ENCODE measurements at regions not wholly inside any gene's neighbourhood (a gene's known extent, or its start where the extent isn't known, plus 50 kb on each side); places are given as distances from the start of the nearest gene placed in this dataset.

DNA sequence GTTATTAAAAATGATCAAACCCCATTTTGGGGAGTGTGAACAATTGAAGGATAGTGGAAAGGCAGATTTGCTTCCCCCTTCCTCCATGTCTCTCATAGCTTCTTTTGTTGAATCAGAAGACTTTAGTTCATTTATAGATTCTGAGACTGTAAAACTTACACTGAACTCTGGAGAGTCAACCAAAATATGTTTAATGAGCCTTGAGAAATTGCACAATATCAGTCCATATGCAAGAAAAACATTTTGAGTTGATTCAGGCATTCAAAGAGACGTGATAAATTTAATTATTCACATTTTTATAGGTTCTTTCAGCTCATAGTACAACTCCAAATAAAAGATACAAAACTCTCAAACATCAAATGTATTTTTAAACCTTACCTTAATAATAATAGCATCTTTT lies 354.4 kb upstream of the SPRED2 start:
- no peak for DNase-seq (ENCODE audit: low spot score)
- Histone ChIP-seq H3K27ac (no peak overlapping the region), H3K4me3 (no peak overlapping the region)
- TF ChIP-seq, protein P1, sequence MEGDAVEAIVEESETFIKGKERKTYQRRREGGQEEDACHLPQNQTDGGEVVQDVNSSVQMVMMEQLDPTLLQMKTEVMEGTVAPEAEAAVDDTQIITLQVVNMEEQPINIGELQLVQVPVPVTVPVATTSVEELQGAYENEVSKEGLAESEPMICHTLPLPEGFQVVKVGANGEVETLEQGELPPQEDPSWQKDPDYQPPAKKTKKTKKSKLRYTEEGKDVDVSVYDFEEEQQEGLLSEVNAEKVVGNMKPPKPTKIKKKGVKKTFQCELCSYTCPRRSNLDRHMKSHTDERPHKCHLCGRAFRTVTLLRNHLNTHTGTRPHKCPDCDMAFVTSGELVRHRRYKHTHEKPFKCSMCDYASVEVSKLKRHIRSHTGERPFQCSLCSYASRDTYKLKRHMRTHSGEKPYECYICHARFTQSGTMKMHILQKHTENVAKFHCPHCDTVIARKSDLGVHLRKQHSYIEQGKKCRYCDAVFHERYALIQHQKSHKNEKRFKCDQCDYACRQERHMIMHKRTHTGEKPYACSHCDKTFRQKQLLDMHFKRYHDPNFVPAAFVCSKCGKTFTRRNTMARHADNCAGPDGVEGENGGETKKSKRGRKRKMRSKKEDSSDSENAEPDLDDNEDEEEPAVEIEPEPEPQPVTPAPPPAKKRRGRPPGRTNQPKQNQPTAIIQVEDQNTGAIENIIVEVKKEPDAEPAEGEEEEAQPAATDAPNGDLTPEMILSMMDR (IDR thresholded peaks at IDR 0.05): no peak

DNA sequence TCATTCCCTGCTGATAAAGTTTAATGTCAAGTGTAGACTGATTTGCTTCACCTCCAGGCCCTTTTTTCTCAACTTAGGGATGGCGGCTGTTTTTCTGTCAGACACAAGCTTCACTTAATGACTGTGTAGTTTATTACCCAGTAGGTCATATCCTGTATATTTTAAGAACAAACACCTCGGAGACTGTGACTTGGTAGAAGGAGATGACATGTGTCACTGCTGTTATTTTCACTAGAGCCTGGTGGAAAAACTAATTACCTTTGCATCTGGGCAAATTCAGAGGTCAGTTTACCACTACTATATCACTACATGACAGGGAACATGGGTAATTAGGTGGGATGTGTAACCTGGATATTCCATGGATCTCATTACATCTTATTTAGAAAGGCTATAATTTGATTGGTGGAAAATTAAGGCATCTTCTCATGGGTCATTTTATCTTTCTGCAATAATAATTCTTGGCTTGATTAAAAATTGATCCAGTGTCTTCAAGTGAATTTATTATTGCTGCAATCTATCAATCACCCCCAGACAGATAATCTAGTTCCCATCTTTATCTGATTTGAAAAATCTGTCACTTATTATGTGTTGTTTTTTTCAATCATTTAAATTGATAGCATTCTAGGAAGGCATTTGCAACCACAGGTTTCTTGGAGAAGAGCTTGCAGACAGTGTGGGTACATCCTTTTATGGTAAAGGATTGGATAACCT lies 353.8 kb upstream of the SPRED2 start:
- H3K27ac ChIP-seq: no peak overlapping the region
- DNase-seq (ENCODE audit: low spot score): no peak
- H3K4me3 ChIP-seq: no peak overlapping the region
- TF ChIP-seq, protein P1 (IDR thresholded peaks at IDR 0.05): no peak

DNA sequence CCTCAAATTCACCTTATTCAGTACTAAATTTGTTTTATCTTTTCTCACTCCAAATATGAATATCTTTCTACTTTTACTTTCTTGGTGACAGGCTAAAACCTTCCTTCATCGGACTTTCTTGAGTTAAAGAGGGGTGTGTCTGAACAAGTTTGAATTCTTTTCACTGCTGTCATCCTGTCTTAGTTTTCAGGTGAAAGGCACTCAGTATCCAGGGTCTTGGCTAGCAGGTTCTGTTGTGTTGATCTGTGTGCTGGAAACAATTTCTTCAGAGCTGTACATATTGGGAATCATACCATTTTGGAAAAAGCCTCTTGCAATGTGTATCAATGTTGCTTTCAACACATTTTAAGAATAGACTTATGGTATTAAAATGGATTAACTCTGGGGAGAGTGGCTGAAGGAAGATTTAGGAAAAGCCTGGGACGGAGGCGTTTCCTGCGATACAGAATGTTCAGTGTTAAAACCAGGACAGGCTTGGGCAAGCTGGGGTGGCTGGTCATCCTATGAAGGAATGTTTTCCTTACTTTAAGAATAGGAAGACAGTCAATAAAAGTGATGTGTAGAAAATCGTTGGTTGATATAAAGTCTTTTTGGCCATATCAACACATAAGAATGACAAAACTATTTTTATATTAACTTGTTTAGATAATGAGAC lies 350.7 kb upstream of the SPRED2 start:
- TF ChIP-seq, protein P1 (IDR thresholded peaks at IDR 0.05): no peak
- H3K4me3 ChIP-seq: no peak overlapping the region
- H3K27ac ChIP-seq: no peak overlapping the region
- no peak for DNase-seq (ENCODE audit: low spot score)

GRCh38 chr2:65782186-65782585 lies 349.8 kb upstream of the SPRED2 start:
- no peak for DNase-seq (ENCODE audit: low spot score)
- TF ChIP-seq, protein P1 (IDR thresholded peaks at IDR 0.05): no peak
- no peak overlapping the region for H3K27ac ChIP-seq
- no peak overlapping the region for H3K4me3 ChIP-seq

DNA sequence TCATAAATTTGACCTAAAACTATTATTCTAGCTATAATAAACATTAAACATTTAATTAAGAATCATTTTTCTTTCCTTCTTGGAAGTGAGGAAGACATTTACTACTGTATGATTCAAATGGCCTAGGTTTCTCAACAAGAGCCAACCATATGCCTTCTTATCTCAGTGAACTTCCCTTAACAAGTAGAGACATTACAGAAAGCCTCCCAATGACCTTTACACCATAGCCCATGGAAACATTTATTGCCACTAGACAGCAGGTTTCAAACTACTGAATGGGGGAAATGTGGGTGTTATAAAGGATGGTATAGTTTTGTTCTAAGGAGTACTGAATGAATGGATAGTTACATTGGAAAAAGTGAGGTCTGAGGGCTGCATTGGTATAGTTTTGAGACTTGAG lies 349.4 kb upstream of the SPRED2 start:
- Histone ChIP-seq H3K4me3 (no peak overlapping the region), H3K27ac (no peak overlapping the region)
- no peak for DNase-seq (ENCODE audit: low spot score)
- TF ChIP-seq, protein P1 (IDR thresholded peaks at IDR 0.05): no peak

GRCh38 chr2:65779021-65779420 lies 346.6 kb upstream of the SPRED2 start:
- Histone ChIP-seq H3K4me3 (no peak overlapping the region), H3K27ac (no peak overlapping the region)
- DNase-seq (ENCODE audit: low spot score): no peak
- TF ChIP-seq, protein P1 (IDR thresholded peaks at IDR 0.05): no peak

- H3K4me3 ChIP-seq: no peak overlapping the region
- TF ChIP-seq, protein P1 (IDR thresholded peaks at IDR 0.05): no peak
- no peak for DNase-seq (ENCODE audit: low spot score)
- H3K27ac ChIP-seq: no peak overlapping the region
Measured at GRCh38 chr2:65778137-65778536, 345.7 kb upstream of the SPRED2 start.

Measured in coronary artery (tissue), 2 donors.